Neural crest cell (in vitro differentiated cells): ENCODE measurements at regions not wholly inside any gene's neighbourhood (a gene's known extent, or its start where the extent isn't known, plus 50 kb on each side); places are given as distances from the start of the nearest gene placed in this dataset.

Source experiments
- DNase-seq: peaks from one replicate; pipeline ENCODE4 v3.0.0; 2021; ENCODE audit warnings: low read depth, mixed read lengths, low spot score
- H3K27ac Mint-ChIP-seq: one replicate; pipeline ENCODE4 v1.8.0; 2021; ENCODE audit warnings: mild to moderate bottlenecking, mixed read lengths; ENCODE audit not compliant: unreplicated experiment
- H3K27me3 Mint-ChIP-seq: 2 replicates; pipeline ENCODE4 v1.8.0; 2021; ENCODE audit warnings: low read depth, mild to moderate bottlenecking, mixed read lengths
- H3K36me3 Mint-ChIP-seq: 2 replicates; pipeline ENCODE4 v1.8.0; 2021; ENCODE audit warnings: low read depth, mild to moderate bottlenecking, mixed read lengths
- H3K4me1 Mint-ChIP-seq: 2 replicates; pipeline ENCODE4 v1.8.0; 2021; ENCODE audit warnings: mixed read lengths
- H3K4me3 Mint-ChIP-seq: one replicate; pipeline ENCODE4 v1.8.0; 2021; ENCODE audit warnings: mild to moderate bottlenecking, mixed read lengths
- H3K9me3 Mint-ChIP-seq: 2 replicates; pipeline ENCODE4 v1.8.0; 2021; ENCODE audit warnings: mixed read lengths
- TF ChIP-seq, protein P1 (sequence below): fragments of 200-600 bp; sonication (generic); conservative IDR thresholded peaks from 2 replicates; pipeline ENCODE4 v1.5.0; 2021; ENCODE audit warnings: antibody characterized with exemption, mild to moderate bottlenecking

DNA sequence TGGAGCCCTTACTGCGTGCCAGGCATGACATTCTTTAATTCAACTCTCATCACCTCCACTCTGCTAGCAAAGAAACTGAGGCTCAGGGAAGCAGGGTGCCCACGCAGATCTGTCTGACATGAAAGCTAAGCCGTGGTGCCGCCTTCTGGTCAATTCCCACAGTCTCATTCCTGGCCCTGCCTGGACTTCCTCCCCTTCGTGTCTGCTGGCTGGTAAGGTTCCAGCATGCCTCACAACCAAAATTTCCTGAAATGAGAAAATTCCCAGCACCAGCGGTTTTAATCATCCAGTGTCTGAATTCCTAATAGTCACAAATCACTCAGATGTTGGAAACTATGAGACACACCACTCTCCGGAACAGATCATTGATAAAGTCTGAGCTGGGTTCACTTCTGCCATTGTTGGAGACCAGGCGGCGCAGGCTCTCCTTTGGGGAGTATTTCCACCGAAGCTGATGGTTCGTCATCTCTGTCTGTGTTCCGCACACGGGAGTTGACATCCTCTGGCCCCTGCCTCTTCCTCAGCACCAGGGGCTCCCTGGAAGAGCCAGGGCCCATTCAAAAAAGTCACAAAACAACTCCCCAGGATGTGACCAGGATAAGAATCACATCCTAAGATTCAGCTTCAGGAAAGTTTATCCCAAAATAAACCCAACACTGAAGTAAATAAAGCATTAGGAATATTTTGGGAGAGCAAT lies 167.7 kb downstream of the PLPP3 start:
- Mint-ChIP-seq H3K27ac (no peak overlapping the region), H3K4me3 (no peak overlapping the region), H3K4me1 (peaks cover 25% of the 10 kb centered on the region), H3K27me3 (no peaks in the 10 kb centered on the region), H3K36me3 (no peaks in the 10 kb centered on the region), H3K9me3 (no peaks in the 10 kb centered on the region)
- TF ChIP-seq, protein P1, sequence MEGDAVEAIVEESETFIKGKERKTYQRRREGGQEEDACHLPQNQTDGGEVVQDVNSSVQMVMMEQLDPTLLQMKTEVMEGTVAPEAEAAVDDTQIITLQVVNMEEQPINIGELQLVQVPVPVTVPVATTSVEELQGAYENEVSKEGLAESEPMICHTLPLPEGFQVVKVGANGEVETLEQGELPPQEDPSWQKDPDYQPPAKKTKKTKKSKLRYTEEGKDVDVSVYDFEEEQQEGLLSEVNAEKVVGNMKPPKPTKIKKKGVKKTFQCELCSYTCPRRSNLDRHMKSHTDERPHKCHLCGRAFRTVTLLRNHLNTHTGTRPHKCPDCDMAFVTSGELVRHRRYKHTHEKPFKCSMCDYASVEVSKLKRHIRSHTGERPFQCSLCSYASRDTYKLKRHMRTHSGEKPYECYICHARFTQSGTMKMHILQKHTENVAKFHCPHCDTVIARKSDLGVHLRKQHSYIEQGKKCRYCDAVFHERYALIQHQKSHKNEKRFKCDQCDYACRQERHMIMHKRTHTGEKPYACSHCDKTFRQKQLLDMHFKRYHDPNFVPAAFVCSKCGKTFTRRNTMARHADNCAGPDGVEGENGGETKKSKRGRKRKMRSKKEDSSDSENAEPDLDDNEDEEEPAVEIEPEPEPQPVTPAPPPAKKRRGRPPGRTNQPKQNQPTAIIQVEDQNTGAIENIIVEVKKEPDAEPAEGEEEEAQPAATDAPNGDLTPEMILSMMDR, result no peak
- no peak for DNase-seq

DNA sequence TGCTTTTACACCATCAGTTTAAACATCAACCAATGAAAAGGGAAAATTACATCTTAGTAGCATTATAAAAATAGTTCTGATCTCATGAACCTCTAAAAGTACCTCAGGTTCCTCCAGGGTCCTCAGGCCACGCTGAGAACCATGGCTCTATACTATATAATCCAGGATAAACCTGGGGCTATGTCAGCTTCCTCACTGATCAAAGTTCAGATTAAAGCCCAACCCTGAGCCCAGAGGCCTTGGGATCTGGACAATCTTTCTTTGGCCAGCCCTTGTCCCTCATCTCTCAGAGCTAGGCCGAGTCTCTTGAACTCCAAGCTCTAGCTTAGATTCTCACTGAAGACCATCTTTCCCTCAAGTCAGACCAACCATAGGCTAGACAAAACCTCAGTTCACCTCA lies 168.3 kb downstream of the PLPP3 start:
- Mint-ChIP-seq H3K9me3 (no peaks in the 10 kb centered on the region), H3K27ac (no peak overlapping the region), H3K4me1 (peaks cover 25% of the 10 kb centered on the region), H3K36me3 (no peaks in the 10 kb centered on the region), H3K27me3 (no peaks in the 10 kb centered on the region), H3K4me3 (no peak overlapping the region)
- TF ChIP-seq, protein P1, result no peak
- no peak for DNase-seq

DNA sequence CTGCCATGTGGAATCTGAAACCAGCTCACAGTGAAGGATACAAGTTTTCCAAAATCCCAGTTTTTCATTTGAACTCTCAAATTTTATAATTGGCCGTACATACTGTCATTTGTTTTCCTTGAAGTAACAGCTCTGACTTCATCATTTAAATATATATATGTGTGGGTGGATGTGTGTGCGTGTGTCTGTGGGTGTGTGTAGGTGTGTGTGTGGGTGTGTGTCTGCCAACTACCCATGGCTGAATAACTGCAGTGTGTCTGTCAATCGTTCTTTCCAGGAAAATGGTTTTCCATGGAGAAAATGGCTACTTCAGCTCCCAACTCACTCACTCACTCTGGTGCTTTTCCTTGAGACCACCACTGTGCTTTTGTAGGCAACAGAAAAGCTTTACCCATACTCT lies 169.0 kb downstream of the PLPP3 start:
- Mint-ChIP-seq H3K27ac (no peak overlapping the region), H3K4me3 (no peak overlapping the region), H3K9me3 (no peaks in the 10 kb centered on the region), H3K27me3 (no peaks in the 10 kb centered on the region), H3K4me1 (peaks cover 23% of the 10 kb centered on the region), H3K36me3 (no peaks in the 10 kb centered on the region)
- TF ChIP-seq, protein P1, result no peak
- no peak for DNase-seq

DNA sequence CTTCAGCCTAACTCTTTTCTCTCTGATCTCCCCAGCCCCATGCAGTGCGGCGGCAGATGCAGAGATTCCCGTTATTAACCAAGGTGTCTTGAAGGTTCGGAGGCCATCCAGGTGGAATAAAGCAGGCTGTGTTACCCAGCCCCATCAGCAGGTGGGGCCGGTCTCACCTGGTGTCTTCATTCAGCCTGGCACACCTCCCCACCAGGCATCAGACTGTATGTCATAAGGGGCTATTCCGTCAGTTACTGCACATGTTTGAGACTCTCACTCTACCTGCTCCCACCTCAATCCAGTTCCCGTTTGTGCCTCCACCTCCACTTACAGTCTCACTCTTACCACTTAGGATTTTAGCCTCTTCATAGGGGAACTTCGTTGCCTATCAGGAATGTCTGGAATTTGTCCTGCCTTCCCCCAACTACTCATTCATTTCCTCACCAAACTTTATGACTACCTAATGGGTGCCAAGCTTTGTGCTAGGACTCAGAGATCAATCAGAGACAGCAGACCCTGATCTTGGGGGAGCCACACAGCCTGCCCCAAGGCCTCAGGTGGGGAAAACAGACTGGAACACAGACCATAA lies 170.2 kb downstream of the PLPP3 start:
- Mint-ChIP-seq H3K27me3 (no peaks in the 10 kb centered on the region), H3K27ac (no peak overlapping the region), H3K4me3 (no peak overlapping the region), H3K4me1 (peaks cover 15% of the 10 kb centered on the region), H3K36me3 (no peaks in the 10 kb centered on the region), H3K9me3 (no peaks in the 10 kb centered on the region)
- no peak for DNase-seq
- TF ChIP-seq, protein P1, result peak; percentile 45

DNA sequence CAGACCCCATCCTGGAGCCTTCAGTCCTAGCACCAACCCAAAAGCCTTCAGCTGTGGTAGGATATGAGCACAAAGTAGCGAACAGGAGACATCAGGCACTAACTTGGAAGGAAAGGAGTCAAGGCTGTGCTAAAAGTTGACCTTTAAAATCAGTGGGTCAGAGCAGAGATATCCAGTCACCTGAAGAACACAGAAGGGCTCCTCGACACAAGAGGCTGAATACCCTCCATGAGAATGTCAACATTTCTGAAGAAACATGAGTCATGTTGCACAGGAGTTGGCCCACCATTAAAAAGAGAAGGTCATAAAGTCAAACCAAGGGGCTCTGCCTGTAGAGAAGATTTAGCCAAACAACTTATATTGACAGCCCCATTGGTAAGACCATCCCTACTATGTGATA lies 172.5 kb downstream of the PLPP3 start:
- no peak overlapping the region for H3K27ac Mint-ChIP-seq
- DNase-seq, result no peak
- no peaks in the 10 kb centered on the region for H3K4me1 Mint-ChIP-seq
- TF ChIP-seq, protein P1, result no peak
- no peak overlapping the region for H3K4me3 Mint-ChIP-seq
- H3K27me3 Mint-ChIP-seq, result no peaks in the 10 kb centered on the region
- H3K9me3 Mint-ChIP-seq, result peaks cover 4% of the 10 kb centered on the region
- no peaks in the 10 kb centered on the region for H3K36me3 Mint-ChIP-seq
